ENCODE measurements at regions not wholly inside any gene's neighbourhood (a gene's known extent, or its start where the extent isn't known, plus 50 kb on each side); places are given as distances from the start of the nearest gene placed in this dataset.
A peak's percentile ranks its signal among the peaks of the same experiment; 100 is the strongest.

DNA sequence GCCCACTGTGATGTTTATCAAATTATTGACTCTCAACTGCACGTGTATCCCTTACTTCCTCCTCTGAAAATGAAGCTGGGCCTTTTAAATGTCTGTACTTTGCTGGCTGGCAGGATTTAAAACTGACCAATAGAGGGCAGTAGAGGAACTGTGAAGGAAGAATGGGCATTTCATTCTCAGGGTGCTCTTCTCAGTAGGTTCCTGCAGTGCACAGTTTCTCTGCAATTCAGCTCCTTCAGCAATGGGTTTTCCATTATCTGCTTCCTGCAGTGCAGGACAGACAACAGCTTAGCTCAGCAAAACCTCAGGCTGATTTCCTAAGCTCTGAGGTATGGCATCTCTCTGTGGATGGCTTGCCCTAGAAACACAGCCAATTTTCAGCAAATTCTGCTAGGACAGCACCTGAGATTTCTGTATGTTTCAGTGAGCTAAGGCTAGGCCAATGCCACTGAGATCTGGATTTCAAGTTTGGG lies 298.4 kb upstream of the PRDM9 start:
- Histone ChIP-seq H3K27ac (ENCODE audit: low read length) (no peak overlapping the region), H2AFZ (ENCODE audit: low read depth, low read length) (0 out of 2 replicates have a peak overlapping the region, but pooled peaks have one; percentile 9)
- DNase-seq: peak; percentile 24

DNA sequence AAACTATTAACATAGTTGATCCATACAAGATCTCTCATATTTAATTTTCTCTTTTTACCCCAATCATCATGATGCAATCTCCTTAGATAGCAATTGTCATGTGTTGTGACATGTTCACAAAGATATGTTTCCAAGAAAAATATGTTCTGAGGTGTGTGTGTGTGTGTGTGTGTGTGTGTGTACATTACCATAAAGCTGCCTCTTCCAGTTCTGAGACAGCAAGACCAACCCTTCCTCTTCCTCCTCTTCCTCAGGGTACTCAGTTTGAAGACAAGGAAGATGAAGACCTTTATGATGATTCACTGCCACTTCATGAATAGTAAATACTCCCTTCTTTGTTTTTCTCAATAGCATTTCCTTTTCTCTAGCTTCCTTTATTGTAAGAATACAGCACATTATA lies 303.3 kb upstream of the PRDM9 start:
- no peaks in the 10 kb centered on the region for H3K27me3 ChIP-seq (ENCODE audit: insufficient read depth, low read length, poor library complexity)
- no peak for DNase-seq
- H3K4me3 ChIP-seq (ENCODE audit: low read depth in 1 of 2, low read length in 2 of 2): no peak overlapping the region
- H2AFZ ChIP-seq (ENCODE audit: low read depth, low read length): no peak overlapping the region
- H3K27ac ChIP-seq (ENCODE audit: low read length): no peak overlapping the region
- no peak overlapping the region for H3K4me2 ChIP-seq (ENCODE audit: insufficient read depth, low read length)
- no peaks in the 10 kb centered on the region for H4K20me1 ChIP-seq (ENCODE audit: insufficient read depth, low read length)
- no peaks in the 10 kb centered on the region for H3K9me3 ChIP-seq (ENCODE audit: insufficient read depth, low read length, severe bottlenecking)
- H3K36me3 ChIP-seq (ENCODE audit: insufficient read depth, low read length): no peaks in the 10 kb centered on the region
- no peaks in the 10 kb centered on the region for H3K79me2 ChIP-seq (ENCODE audit: insufficient read depth, low read length)
- no peak overlapping the region for H3K9ac ChIP-seq (ENCODE audit: low read depth, low read length)
- TF ChIP-seq, protein P1, sequence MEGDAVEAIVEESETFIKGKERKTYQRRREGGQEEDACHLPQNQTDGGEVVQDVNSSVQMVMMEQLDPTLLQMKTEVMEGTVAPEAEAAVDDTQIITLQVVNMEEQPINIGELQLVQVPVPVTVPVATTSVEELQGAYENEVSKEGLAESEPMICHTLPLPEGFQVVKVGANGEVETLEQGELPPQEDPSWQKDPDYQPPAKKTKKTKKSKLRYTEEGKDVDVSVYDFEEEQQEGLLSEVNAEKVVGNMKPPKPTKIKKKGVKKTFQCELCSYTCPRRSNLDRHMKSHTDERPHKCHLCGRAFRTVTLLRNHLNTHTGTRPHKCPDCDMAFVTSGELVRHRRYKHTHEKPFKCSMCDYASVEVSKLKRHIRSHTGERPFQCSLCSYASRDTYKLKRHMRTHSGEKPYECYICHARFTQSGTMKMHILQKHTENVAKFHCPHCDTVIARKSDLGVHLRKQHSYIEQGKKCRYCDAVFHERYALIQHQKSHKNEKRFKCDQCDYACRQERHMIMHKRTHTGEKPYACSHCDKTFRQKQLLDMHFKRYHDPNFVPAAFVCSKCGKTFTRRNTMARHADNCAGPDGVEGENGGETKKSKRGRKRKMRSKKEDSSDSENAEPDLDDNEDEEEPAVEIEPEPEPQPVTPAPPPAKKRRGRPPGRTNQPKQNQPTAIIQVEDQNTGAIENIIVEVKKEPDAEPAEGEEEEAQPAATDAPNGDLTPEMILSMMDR (IDR thresholded peaks at IDR 0.05; ENCODE audit: borderline replicate concordance, extremely low read depth, low read length, poor library complexity, severe bottlenecking): no peak
- no peak for TF ChIP-seq EZH2 (IDR thresholded peaks at IDR 0.05; ENCODE audit: borderline replicate concordance, low read depth, low read length, severe bottlenecking)
- ATAC-seq (ENCODE audit: insufficient read depth, low read depth): no peak
- H3K4me1 ChIP-seq (ENCODE audit: insufficient read depth, low read length): no peaks in the 10 kb centered on the region

More for the DNA sequence above, 298.4 kb upstream of the PRDM9 start:
- Histone ChIP-seq H3K36me3 (ENCODE audit: insufficient read depth, low read length) (no peaks in the 10 kb centered on the region), H4K20me1 (ENCODE audit: insufficient read depth, low read length) (no peaks in the 10 kb centered on the region), H3K9me3 (ENCODE audit: insufficient read depth, low read length, severe bottlenecking) (no peaks in the 10 kb centered on the region), H3K4me2 (ENCODE audit: insufficient read depth, low read length) (no peak overlapping the region), H3K9ac (ENCODE audit: low read depth, low read length) (no peak overlapping the region), H3K4me3 (ENCODE audit: low read depth in 1 of 2, low read length in 2 of 2) (no peak overlapping the region), H3K27me3 (ENCODE audit: insufficient read depth, low read length, poor library complexity) (no peaks in the 10 kb centered on the region), H3K4me1 (ENCODE audit: insufficient read depth, low read length) (no peaks in the 10 kb centered on the region), H3K79me2 (ENCODE audit: insufficient read depth, low read length) (no peaks in the 10 kb centered on the region)
- TF ChIP-seq, protein P1 (IDR thresholded peaks at IDR 0.05; ENCODE audit: borderline replicate concordance, extremely low read depth, low read length, poor library complexity, severe bottlenecking): peak; percentile 78
- TF ChIP-seq EZH2 (IDR thresholded peaks at IDR 0.05; ENCODE audit: borderline replicate concordance, low read depth, low read length, severe bottlenecking): no peak
- peak; percentile 73 for ATAC-seq (ENCODE audit: insufficient read depth, low read depth)

DNA sequence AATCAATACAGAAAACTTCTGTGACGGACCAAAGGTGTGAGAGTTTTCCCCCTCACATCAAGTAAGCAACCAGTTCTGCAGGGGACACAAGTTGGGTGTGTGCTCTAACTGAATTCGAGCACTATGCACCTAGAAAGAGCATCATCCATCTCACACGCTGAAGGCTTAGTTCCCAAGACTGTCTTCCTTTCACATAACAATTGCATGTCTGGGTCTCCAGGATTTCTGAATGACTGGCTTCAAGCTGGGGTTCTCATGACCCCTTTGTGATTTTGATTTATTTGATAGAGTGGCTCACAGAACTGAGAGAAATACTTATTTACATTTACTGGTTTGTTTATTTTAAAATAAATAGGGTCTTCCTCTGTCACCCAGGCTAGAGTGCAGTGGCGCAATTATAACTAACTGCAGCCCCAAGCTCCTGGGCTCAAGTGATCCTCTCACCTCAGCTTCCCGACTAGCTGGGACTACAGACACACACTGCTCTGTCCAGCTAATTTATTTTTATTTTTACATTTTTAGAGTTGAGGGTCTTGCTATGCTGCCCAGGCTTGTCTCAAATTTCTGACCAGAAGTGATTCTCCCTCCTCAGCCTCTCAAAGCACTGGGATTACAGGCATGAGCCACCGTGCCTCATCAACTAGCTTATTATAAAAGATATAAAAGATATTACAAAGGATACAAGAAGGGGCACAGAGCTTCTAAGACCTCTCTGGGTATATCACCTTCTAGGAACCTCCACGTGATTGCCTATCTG lies 316.7 kb upstream of the CDH12 start:
- Histone ChIP-seq H3K4me2 (ENCODE audit: insufficient read depth, low read length) (no peak overlapping the region), H2AFZ (ENCODE audit: low read depth, low read length) (no peak overlapping the region), H4K20me1 (ENCODE audit: insufficient read depth, low read length) (no peaks in the 10 kb centered on the region), H3K9ac (ENCODE audit: low read depth, low read length) (no peak overlapping the region), H3K79me2 (ENCODE audit: insufficient read depth, low read length) (no peaks in the 10 kb centered on the region), H3K27ac (ENCODE audit: low read length) (no peak overlapping the region), H3K36me3 (ENCODE audit: insufficient read depth, low read length) (no peaks in the 10 kb centered on the region), H3K4me1 (ENCODE audit: insufficient read depth, low read length) (no peaks in the 10 kb centered on the region), H3K9me3 (ENCODE audit: insufficient read depth, low read length, severe bottlenecking) (no peaks in the 10 kb centered on the region), H3K27me3 (ENCODE audit: insufficient read depth, low read length, poor library complexity) (no peaks in the 10 kb centered on the region), H3K4me3 (ENCODE audit: low read depth in 1 of 2, low read length in 2 of 2) (no peak overlapping the region)
- TF ChIP-seq, protein P1 (IDR thresholded peaks at IDR 0.05; ENCODE audit: borderline replicate concordance, extremely low read depth, low read length, poor library complexity, severe bottlenecking): no peak
- no peak for TF ChIP-seq EZH2 (IDR thresholded peaks at IDR 0.05; ENCODE audit: borderline replicate concordance, low read depth, low read length, severe bottlenecking)
- DNase-seq: no peak
- no peak for ATAC-seq (ENCODE audit: insufficient read depth, low read depth)

Data from DND-41 (cell line).